GM20000 (cell line): ENCODE measurements at regions not wholly inside any gene's neighbourhood (a gene's known extent, or its start where the extent isn't known, plus 50 kb on each side); places are given as distances from the start of the nearest gene placed in this dataset.

ENCODE experiments used
- DNase-seq: peaks from one replicate; pipeline ENCODE4 v3.0.0; 2012; ENCODE audit warnings: low spot score
- CTCF ChIP-seq: IDR thresholded peaks from 2 replicates; pipeline ENCODE4 v1.5.1; 2012; ENCODE audit warnings: mild to moderate bottlenecking, control low read depth; ENCODE audit errors: extremely low read depth, missing control alignments

DNA sequence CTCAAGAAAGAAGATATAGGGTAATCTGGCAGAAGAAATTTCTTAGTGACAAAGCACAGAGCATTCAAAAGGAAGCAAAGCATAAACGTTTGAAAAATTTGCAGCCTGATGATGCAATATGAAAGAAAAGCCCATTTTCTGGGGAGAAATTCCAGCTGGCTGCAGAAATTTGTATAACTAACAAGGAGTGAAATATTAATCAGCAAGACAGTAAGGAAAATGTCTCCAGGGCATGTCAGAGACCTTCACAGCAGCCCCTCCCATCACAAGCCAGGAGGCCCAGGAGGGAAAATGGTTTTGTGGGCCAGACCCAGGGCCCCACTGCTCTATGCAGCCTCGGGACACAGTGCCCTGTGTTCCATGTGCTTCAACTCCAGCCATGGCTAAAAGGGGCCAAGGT is 359.4 kb downstream of the HINT1 start:
- no peak for TF ChIP-seq CTCF
- DNase-seq, result no peak

- DNase-seq, result no peak
- TF ChIP-seq CTCF, result no peak
Measured at GRCh38 chr5:130805036-130805435, 360.0 kb downstream of the HINT1 start.

DNA sequence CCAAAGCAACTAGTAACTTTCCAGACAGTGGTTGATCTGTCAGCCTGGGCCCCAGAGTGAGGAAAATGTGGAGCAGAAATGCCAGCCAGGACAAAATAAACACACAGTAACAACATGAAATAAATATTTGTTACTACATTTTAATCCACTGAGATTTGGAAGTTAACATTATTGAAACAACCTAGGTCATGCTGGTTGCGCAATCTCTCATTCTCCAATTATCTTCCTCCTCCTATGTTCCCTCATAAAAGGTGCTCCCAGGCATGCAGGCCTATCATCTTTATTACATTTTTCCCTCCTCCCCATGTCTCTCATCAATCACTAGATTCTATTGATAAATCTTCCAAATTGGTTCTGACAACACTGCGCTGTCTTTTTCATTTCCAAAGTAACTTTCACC is 363.1 kb downstream of the HINT1 start:
- no peak for TF ChIP-seq CTCF
- no peak for DNase-seq

DNA sequence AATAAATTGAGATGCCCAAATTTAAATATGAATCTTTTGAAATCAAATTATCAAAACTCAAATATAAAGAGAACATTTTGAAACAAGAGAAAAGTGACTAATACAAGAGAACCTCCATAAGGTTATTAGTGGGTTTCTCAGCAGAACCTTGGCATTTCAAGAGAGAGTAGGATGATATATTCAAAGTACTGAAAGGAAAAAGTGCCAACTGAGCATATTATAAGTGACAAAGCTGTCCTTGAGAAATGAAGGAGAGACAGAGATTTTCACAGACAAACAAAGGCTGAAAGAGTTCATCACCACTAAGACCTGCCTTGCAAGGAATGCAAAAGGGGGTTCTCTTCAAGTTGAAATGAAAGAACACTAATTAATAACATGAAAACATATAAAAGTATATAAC is 366.0 kb downstream of the HINT1 start:
- DNase-seq, result no peak

DNA sequence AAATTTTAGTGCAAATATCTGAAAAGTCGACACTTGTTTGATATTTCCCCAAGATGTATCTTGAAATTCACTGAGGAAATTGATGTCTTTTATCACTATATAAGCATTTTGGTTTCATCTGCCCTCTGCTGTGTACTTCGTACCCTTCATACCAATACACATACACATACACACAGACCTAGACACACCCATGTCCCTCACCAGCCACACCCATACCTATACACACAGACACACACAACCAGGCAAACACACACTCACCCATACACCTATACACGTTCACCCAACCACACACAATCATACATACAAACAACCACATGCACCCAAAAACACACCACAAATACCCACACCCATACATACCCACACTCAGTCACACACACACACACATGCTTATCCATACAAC is 367.8 kb downstream of the HINT1 start:
- no peak for DNase-seq
- TF ChIP-seq CTCF, result no peak

More for the DNA sequence above, 366.0 kb downstream of the HINT1 start:
- TF ChIP-seq CTCF, result no peak

DNA sequence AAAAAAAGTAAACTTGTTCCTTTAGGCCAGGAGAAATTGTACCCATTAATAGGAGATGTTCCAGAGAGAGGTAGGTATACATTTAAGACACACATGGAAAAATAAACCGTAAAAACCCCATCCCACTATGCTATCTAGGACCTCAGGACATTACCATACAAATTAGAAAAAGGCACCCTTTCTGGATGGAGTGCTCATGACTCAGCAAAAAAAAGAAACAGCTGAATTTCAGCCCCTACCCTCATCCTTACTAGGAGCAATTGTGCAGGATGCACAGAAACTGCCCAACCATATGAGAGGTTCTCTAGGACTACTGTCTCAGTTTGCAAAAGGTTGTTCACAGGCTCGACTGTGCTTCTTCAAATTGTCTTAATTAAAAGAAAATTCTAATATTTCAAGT is 368.2 kb downstream of the HINT1 start:
- no peak for DNase-seq
- TF ChIP-seq CTCF, result no peak

- no peak for TF ChIP-seq CTCF
- DNase-seq, result no peak
Measured at GRCh38 chr5:130796032-130796431, 369.0 kb downstream of the HINT1 start.
